Upper lobe of left lung (tissue), 4 donors: ENCODE measurements at regions not wholly inside any gene's neighbourhood (a gene's known extent, or its start where the extent isn't known, plus 50 kb on each side); places are given as distances from the start of the nearest gene placed in this dataset.

Source experiments
- POLR2A ChIP-seq, 4 donors: fragments of 450-650 bp; IDR thresholded peaks; one replicate each; pipeline ENCODE4 v1.5.1; 2016 to 2017; ENCODE audit warnings: antibody characterized with exemption in 4 of 4, mild to moderate bottlenecking in 2 of 4
- POLR2AphosphoS5 ChIP-seq, 2 donors: sonication (generic); formaldehyde crosslinking; IDR thresholded peaks; one replicate each; pipeline ENCODE4 v1.5.1; 2017; ENCODE audit warnings: antibody characterized with exemption in 2 of 2
- TF ChIP-seq, protein P1 (sequence below), 6 experiments: fragments of 450-650 bp in 4 of 6; fragments of 200-600 bp in 2 of 6; sonication (generic) in 2 of 6; IDR thresholded peaks; one replicate each; pipeline ENCODE4 v1.5.1; 2016 to 2019; ENCODE audit warnings: antibody characterized with exemption in 6 of 6

DNA sequence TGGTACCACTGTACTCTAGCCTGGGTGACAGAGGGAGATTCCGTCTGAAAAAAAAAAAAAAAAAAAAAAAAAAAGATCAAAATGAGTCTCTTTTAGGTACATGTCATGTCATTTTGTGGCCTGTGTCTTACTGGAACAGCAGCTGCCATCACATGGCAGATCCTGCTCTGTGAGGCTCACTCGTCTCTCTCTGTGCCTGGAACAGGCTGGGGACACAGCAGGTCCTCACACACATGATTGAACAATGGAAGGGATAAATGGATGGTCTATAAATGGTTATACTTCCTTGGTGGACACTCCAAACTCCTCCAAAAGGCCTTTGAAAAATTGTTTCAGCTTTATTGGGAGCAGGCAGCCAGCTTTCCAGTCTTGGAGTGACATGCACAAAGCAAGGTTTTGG is 236.2 kb upstream of the COPS8 start:
- TF ChIP-seq, protein P1, sequence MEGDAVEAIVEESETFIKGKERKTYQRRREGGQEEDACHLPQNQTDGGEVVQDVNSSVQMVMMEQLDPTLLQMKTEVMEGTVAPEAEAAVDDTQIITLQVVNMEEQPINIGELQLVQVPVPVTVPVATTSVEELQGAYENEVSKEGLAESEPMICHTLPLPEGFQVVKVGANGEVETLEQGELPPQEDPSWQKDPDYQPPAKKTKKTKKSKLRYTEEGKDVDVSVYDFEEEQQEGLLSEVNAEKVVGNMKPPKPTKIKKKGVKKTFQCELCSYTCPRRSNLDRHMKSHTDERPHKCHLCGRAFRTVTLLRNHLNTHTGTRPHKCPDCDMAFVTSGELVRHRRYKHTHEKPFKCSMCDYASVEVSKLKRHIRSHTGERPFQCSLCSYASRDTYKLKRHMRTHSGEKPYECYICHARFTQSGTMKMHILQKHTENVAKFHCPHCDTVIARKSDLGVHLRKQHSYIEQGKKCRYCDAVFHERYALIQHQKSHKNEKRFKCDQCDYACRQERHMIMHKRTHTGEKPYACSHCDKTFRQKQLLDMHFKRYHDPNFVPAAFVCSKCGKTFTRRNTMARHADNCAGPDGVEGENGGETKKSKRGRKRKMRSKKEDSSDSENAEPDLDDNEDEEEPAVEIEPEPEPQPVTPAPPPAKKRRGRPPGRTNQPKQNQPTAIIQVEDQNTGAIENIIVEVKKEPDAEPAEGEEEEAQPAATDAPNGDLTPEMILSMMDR (IDR thresholded peaks at IDR 0.05): no peak
- TF ChIP-seq POLR2A (IDR thresholded peaks at IDR 0.05) (no peak), POLR2AphosphoS5 (IDR thresholded peaks at IDR 0.05) (no peak)
